Tibial artery (tissue), 4 donors: ENCODE measurements at regions not wholly inside any gene's neighbourhood (a gene's known extent, or its start where the extent isn't known, plus 50 kb on each side); places are given as distances from the start of the nearest gene placed in this dataset.

Experiments used
- DNase-seq, 2 donors: peaks; one replicate each; pipeline ENCODE4 v3.0.0-alpha.2; 2019
- H3K27ac ChIP-seq, 2 donors: fragments of 200-600 bp; sonication (generic) in 1 of 2; 1 replicate in 1 of 2; 2 replicates in 1 of 2; pipeline ENCODE4 v1.5.1; 2018 to 2019; ENCODE audit warnings: mild to moderate bottlenecking in 1 of 2
- H3K27me3 ChIP-seq, 2 donors: fragments of 200-600 bp; sonication (generic) in 1 of 2; one replicate each; pipeline versions ENCODE4 v1.5.1 to v1.6.0; 2016 to 2019
- H3K36me3 ChIP-seq, 3 donors: fragments of 200-600 bp; sonication (generic) in 2 of 3; one replicate each; pipeline ENCODE4 v1.5.1; 2016 to 2019; ENCODE audit warnings: mild to moderate bottlenecking in 2 of 3
- H3K4me1 ChIP-seq, 4 donors: fragments of 200-600 bp; sonication (generic) in 2 of 4; 1 replicate in 3 of 4; 2 replicates in 1 of 4; pipeline ENCODE4 v1.5.1; 2016 to 2019
- H3K4me3 ChIP-seq, 2 donors: fragments of 200-600 bp; sonication (generic) in 1 of 2; 1 replicate in 1 of 2; 2 replicates in 1 of 2; pipeline ENCODE4 v1.5.1; 2018 to 2019; ENCODE audit warnings: mild to moderate bottlenecking in 2 of 2
- H3K9me3 ChIP-seq, 3 donors: fragments of 200-600 bp; sonication (generic) in 1 of 3; one replicate each; pipeline ENCODE4 v1.5.1; 2016 to 2019
- CTCF ChIP-seq, 2 experiments: fragments of 200-600 bp in 1 of 2; fragments of 450-650 bp in 1 of 2; IDR thresholded peaks; one replicate each; pipeline ENCODE4 v1.5.1; 2017 to 2019; ENCODE audit warnings: antibody characterized with exemption in 2 of 2, mild to moderate bottlenecking in 1 of 2, moderate library complexity in 1 of 2
- intact Hi-C: fragments of 100-400 bp; cut with DNase I; formaldehyde crosslinking; loops from one replicate; pipeline ENCODE4 v1.15.0; 2023; ENCODE audit warnings: low total_unique reads

- H3K36me3 ChIP-seq = no peaks in the 10 kb centered on the region
- H3K4me1 ChIP-seq = no peaks in the 10 kb centered on the region
- no peak for DNase-seq
- H3K27ac ChIP-seq = no peak overlapping the region
- TF ChIP-seq CTCF (IDR thresholded peaks at IDR 0.05) = no peak
- peaks cover 0 to 20% of the 10 kb centered on the region in 2 donors for H3K27me3 ChIP-seq
- no peak overlapping the region for H3K4me3 ChIP-seq
- intact Hi-C loops = no loop called here
- peaks cover 0 to 11% (median 0%) of the 10 kb centered on the region in 3 donors for H3K9me3 ChIP-seq
Observed at GRCh38 chr1:37265786-37266667, 208.4 kb upstream of the ZC3H12A start.

GRCh38 chr1:37267111-37267835 is 207.1 kb upstream of the ZC3H12A start:
- peak in 1 of 2 donors; percentile 33 for DNase-seq
- H3K9me3 ChIP-seq = peaks cover 0 to 11% (median 0%) of the 10 kb centered on the region in 3 donors
- no peak for TF ChIP-seq CTCF (IDR thresholded peaks at IDR 0.05)
- no peak overlapping the region for H3K4me3 ChIP-seq
- H3K27ac ChIP-seq = no peak overlapping the region
- no peaks in the 10 kb centered on the region for H3K36me3 ChIP-seq
- H3K27me3 ChIP-seq = peaks cover 0 to 26% of the 10 kb centered on the region in 2 donors
- intact Hi-C loops = no loop called here
- H3K4me1 ChIP-seq = no peaks in the 10 kb centered on the region

GRCh38 chr1:37270639-37271038 is 203.7 kb upstream of the ZC3H12A start:
- no peaks in the 10 kb centered on the region for H3K9me3 ChIP-seq
- H3K4me3 ChIP-seq = no peak overlapping the region
- peak in 1 of 2 donors; percentile 11 for DNase-seq
- TF ChIP-seq CTCF (IDR thresholded peaks at IDR 0.05) = no peak
- H3K36me3 ChIP-seq = no peaks in the 10 kb centered on the region
- no peaks in the 10 kb centered on the region for H3K4me1 ChIP-seq
- H3K27ac ChIP-seq = no peak overlapping the region
- intact Hi-C loops = no loop called here
- H3K27me3 ChIP-seq = peaks cover 0 to 37% of the 10 kb centered on the region in 2 donors

GRCh38 chr1:37272626-37273025 is 201.8 kb upstream of the ZC3H12A start:
- TF ChIP-seq CTCF (IDR thresholded peaks at IDR 0.05) = no peak
- Histone ChIP-seq H3K27ac (no peak overlapping the region), H3K9me3 (no peaks in the 10 kb centered on the region), H3K4me3 (no peak overlapping the region), H3K4me1 (no peaks in the 10 kb centered on the region), H3K27me3 (peaks cover 0 to 37% of the 10 kb centered on the region in 2 donors), H3K36me3 (no peaks in the 10 kb centered on the region)
- peak in 1 of 2 donors; percentile 42 for DNase-seq
- intact Hi-C loops = no loop called here

- Histone ChIP-seq H3K4me1 (no peaks in the 10 kb centered on the region), H3K4me3 (no peak overlapping the region), H3K27ac (no peak overlapping the region), H3K27me3 (peaks cover 0 to 37% of the 10 kb centered on the region in 2 donors), H3K36me3 (no peaks in the 10 kb centered on the region), H3K9me3 (peaks cover 0 to 2% (median 0%) of the 10 kb centered on the region in 3 donors)
- peak in 1 of 2 donors; percentile 37 for DNase-seq
- intact Hi-C loops = no loop called here
- no peak for TF ChIP-seq CTCF (IDR thresholded peaks at IDR 0.05)
Observed at GRCh38 chr1:37274486-37274885, 199.9 kb upstream of the ZC3H12A start.
